ENCODE measurements at regions not wholly inside any gene's neighbourhood (a gene's known extent, or its start where the extent isn't known, plus 50 kb on each side); places are given as distances from the start of the nearest gene placed in this dataset.
A peak's percentile ranks its signal among the peaks of the same experiment; 100 is the strongest.

DNA sequence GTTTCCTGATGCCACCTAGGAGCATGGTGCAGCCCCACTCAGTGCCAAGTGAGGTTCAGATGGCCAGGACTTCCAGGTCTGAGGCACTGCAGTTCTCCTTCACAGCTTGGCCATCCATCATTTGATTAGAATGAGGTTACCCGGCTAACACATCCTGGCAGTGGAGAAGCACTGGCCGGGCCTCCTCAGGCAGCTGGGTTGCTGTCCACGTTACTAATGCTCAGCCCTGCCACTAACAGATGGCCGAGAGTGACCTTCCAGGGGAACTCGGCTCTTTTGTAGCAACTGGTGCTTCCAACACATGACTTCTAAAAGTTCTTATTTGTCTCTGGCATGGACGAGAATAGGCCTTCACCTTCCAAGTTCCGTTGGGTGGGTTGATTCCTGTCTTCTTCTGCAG, 204.6 kb upstream of the CFAP20DC start:
- intact Hi-C loops (cut with DNase I): no loop called here
- H3K36me3 ChIP-seq (replicated peaks in 1 of 2): no peaks in the 10 kb centered on the region
- TF ChIP-seq, protein P1, sequence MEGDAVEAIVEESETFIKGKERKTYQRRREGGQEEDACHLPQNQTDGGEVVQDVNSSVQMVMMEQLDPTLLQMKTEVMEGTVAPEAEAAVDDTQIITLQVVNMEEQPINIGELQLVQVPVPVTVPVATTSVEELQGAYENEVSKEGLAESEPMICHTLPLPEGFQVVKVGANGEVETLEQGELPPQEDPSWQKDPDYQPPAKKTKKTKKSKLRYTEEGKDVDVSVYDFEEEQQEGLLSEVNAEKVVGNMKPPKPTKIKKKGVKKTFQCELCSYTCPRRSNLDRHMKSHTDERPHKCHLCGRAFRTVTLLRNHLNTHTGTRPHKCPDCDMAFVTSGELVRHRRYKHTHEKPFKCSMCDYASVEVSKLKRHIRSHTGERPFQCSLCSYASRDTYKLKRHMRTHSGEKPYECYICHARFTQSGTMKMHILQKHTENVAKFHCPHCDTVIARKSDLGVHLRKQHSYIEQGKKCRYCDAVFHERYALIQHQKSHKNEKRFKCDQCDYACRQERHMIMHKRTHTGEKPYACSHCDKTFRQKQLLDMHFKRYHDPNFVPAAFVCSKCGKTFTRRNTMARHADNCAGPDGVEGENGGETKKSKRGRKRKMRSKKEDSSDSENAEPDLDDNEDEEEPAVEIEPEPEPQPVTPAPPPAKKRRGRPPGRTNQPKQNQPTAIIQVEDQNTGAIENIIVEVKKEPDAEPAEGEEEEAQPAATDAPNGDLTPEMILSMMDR (IDR thresholded peaks at IDR 0.05): no peak
- no peak for TF ChIP-seq POLR2A (IDR thresholded peaks at IDR 0.05)
- WGBS, 4 donors: 73 to 82% (median 76%) methylated on average over 5 to 7 of the region's 7 CpGs
- H3K27ac ChIP-seq: no peak overlapping the region
- no peak overlapping the region for H3K4me3 ChIP-seq
- no peaks in the 10 kb centered on the region for H3K4me1 ChIP-seq (replicated peaks in 1 of 2)
- DNase-seq: peak in 1 of 7 donors; percentile 56
- H3K9me3 ChIP-seq (replicated peaks in 1 of 3): no peaks in the 10 kb centered on the region
- H3K27me3 ChIP-seq: no peaks in the 10 kb centered on the region

DNA sequence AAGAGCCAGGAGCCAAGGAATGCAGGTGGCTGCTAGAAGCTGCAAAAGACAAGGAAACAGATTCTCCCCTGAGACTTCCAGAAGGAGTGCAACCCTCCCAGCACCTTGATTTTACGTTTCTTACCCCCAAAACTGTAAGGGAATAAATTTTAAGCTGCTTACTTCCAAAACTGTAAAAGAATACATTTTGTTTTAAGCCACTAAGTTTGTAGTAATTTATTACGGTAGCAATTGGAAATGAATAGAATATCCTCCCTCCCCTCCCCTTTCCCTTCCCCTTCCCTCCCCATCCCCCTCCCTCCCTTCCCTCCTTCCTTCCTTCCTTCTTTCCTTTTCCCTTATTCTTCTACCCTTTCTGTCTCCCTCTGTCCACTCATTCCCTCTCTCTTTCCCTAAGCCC, 203.7 kb upstream of the CFAP20DC start:
- Histone ChIP-seq H3K4me1 (replicated peaks in 1 of 2) (no peaks in the 10 kb centered on the region), H3K27me3 (no peaks in the 10 kb centered on the region), H3K36me3 (replicated peaks in 1 of 2) (no peaks in the 10 kb centered on the region), H3K4me3 (no peak overlapping the region), H3K9me3 (replicated peaks in 1 of 3) (no peaks in the 10 kb centered on the region), H3K27ac (no peak overlapping the region)
- no peak for TF ChIP-seq POLR2A (IDR thresholded peaks at IDR 0.05)
- TF ChIP-seq, protein P1 (IDR thresholded peaks at IDR 0.05): no peak
- DNase-seq: no peak
- intact Hi-C loops (cut with DNase I): no loop called here
- WGBS, 4 donors: 67 to 84% (median 79%) methylated on average over 2 of the region's 2 CpGs

DNA sequence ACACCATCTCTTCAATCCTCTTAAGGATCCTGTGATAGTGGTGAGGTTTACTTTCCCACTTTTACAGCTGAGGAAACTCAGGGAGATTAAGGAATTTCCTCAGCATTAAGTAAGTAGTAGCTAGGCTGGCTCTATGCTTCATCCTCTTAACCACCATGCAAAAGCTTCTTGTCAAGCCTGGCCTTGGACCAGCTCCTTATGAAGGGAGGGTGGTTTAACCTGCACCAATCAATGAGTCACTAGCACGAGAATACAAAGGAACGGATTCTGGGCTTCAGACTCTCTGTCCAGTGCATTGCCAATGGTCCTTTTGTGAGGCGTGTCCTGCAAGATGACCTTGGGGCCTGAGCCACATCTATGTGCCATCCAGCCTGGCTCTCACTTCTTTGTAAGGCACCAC, 202.0 kb upstream of the CFAP20DC start:
- 56 to 80% (median 70%) methylated on average over 1 to 3 of the region's 3 CpGs for WGBS, 4 donors
- Histone ChIP-seq H3K4me1 (replicated peaks in 1 of 2) (no peaks in the 10 kb centered on the region), H3K4me3 (no peak overlapping the region), H3K36me3 (replicated peaks in 1 of 2) (no peaks in the 10 kb centered on the region), H3K27ac (no peak overlapping the region), H3K9me3 (replicated peaks in 1 of 3) (no peaks in the 10 kb centered on the region), H3K27me3 (no peaks in the 10 kb centered on the region)
- TF ChIP-seq, protein P1 (IDR thresholded peaks at IDR 0.05): no peak
- TF ChIP-seq POLR2A (IDR thresholded peaks at IDR 0.05): no peak
- DNase-seq: peak in 1 of 7 donors; percentile 2
- intact Hi-C loops (cut with DNase I): no loop called here

DNA sequence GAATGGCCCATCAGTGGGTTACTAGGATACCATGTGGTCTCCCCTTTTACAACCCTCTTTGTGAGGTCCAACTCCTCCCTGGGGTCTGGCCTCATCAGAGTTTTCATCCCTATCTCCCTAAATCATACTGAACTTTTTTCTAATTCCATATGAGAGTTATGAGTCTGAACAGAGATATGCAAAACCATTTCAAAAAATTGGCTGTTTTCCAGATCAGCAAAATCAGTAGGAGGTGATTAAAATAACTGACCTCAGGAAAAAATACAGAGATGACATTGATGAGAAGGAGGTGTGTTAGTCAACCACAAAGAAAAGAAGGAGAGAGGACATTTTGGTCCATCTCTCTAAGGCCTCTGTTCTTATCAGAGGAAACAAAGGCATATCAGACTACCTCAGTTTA, 200.8 kb upstream of the CFAP20DC start:
- no peak for DNase-seq
- intact Hi-C loops (cut with DNase I): no loop called here
- no peaks in the 10 kb centered on the region for H3K9me3 ChIP-seq (replicated peaks in 1 of 3)
- H3K4me1 ChIP-seq (replicated peaks in 1 of 2): no peaks in the 10 kb centered on the region
- H3K27ac ChIP-seq: no peak overlapping the region
- H3K36me3 ChIP-seq (replicated peaks in 1 of 2): no peaks in the 10 kb centered on the region
- H3K4me3 ChIP-seq: no peak overlapping the region
- no peak for TF ChIP-seq POLR2A (IDR thresholded peaks at IDR 0.05)
- TF ChIP-seq, protein P1 (IDR thresholded peaks at IDR 0.05): no peak
- no peaks in the 10 kb centered on the region for H3K27me3 ChIP-seq
